ENCODE measurements at regions not wholly inside any gene's neighbourhood (a gene's known extent, or its start where the extent isn't known, plus 50 kb on each side); places are given as distances from the start of the nearest gene placed in this dataset.
"Not testable (repeated sequence)": the region's sequence is repeated elsewhere in the genome, so short reads cannot be mapped to it uniquely, and the experiment has no call there.

DNA sequence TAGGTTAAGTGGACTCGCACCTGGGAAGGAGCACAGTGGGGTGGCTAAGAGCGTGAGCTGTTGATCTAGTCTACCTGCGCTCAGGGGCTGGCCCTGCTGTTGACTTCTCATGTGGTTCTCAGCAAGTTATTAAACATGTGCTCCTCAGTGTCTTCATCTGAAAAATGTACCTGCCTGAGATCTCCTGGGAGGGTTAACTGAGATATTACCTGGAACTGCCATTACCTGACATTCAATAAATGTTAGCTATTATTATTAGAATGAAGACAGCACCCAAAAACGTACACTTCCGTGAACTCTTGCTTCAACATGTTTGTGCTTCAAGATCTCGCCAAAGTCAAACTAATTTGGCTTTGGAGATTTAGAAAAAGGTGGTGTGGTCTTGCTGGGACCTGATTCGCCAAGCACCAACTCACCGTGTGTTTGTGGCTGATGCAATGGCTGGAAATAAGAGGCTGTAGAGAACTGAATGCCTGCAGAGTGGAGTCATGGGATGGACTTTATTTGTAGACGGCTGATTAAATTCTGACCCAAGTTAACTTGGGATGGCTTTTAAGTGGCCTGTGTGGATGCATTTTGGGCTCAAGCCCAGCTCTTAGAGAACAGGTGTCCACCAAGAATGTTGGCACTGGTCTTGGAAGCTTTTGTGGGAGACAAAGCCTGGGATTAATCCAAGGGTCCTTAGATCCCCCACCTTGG, 692.9 kb downstream of the QKI start:
- DNase-seq (ENCODE audit: low spot score), result no peak

DNA sequence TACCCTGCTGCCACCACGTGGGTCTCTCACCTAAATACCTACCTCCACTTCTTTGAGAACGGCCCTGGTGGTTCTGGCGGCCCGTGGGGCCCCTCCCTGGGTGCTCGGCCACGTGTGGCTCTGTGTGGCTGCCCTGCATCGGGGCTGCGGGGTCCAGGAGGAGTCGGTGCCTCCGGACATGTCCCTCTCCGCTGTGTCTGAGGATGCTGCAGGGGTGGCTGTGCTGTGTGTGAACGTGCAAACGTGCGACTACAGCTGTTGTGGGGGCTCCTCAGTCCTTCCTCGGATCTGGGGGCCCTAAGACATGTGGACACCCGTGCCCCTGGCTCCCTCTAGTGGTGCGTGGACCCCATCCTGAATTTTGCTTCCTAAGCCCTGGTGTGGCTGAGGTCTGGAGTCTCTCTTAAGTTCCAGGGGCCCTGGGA, 691.8 kb downstream of the QKI start:
- DNase-seq (ENCODE audit: low spot score), result no peak

DNA sequence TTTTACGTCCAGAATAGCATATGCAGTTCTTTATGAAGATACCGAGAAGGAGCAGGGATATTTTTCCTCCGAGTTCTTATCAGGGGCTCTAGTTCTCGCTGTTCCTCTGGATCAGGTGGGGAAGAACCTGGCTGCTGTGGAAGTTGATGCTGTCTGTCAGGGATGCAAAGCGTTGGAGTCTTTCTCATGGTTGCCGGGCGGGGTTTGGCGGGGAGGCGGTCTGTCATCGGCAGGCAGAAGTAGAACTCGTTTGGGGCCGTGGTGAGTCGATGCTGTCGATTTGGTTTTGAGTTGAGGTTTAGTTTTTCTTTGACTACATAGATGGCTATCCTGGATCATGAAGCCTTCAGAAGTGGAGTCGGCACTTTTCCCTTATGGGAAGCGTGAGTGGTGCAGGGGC, 691.2 kb downstream of the QKI start:
- no peak for DNase-seq (ENCODE audit: low spot score)

DNA sequence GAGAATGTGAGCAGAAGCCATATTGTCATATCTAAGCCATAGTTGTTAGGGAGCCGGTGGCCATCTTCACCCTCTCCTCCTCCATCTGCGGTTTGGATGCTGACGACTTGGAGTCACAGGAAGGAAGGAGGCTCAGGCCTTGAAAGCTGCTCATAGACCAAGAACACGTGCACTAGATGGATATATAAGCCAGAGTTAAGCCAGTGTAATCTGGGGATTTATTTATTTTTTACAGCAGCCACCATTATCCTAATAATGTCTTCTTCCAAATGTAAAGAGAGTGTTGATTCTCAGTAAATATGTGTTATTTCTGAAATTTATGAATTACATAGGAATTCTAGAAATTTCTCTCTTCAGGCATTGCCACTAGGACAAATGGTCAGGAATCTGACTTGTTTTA, 689.9 kb downstream of the QKI start:
- DNase-seq (ENCODE audit: low spot score), result no peak

DNA sequence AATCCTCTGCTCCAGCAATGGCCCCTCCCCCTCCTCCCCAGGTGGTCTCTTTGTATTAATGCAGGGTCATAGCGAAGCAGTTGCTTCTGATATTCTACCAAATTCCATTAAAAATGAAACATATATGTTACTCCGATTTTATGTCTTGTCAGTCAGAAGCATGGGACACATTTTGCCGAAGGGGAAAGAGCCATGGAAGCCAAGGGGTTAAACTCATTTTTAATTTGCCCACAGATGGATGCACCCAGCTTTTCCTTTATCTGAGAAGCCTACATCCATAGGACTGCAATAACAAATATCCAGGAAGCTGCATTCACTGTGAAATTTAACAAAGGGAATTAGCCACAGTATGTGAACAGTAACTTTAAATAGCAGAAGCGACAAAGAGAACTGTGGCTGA, 688.2 kb downstream of the QKI start:
- no peak for DNase-seq (ENCODE audit: low spot score)

DNA sequence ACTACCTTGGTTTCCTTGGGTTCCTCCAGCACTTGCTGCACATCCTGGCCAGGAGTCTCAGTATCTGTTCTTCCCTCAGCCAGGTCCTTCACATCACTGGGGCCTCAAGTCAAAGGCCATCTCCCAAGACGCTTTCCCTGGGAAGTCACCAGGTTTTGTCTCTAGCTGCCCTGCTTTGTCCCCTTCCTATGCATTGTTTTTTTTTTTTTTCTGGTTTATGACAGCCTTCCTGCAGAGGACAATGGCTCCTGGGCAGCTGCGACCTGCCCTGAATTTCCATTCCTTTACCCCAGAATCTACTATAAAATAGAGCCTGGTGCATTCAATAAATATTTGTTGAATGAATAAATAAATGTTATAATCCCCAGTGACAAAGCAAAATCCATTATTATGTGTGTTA, 687.3 kb downstream of the QKI start:
- DNase-seq (ENCODE audit: low spot score), result no peak

DNA sequence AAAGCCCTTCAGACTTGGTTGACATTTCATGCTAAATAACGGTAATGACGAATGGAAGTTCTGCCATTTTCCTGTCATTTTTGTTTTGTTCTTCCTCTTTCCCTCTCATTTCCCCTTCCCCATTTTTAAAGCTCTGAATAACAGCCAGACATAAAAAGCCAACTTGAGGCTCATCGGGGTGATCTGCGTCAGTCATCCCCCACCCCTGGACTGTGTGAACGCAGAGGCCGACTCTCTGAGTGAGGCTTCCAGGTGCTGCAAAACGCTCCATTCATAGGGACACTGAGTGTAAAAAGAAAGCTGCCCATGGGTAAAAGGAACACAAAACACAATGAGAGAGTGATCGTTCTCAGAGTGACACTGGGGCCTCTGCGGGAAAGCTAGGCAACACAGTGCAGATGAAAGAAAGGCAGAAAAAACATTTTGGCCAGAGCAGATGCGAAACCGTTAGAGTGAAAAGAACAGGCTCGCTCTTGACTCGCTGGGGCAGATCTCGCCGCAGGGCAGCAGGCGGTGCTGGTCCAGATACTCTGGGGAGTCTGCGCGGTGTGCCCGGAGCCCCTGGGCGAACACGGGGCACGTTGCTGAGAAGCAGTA, 684.8 kb downstream of the QKI start:
- no peak for DNase-seq (ENCODE audit: low spot score)

DNA sequence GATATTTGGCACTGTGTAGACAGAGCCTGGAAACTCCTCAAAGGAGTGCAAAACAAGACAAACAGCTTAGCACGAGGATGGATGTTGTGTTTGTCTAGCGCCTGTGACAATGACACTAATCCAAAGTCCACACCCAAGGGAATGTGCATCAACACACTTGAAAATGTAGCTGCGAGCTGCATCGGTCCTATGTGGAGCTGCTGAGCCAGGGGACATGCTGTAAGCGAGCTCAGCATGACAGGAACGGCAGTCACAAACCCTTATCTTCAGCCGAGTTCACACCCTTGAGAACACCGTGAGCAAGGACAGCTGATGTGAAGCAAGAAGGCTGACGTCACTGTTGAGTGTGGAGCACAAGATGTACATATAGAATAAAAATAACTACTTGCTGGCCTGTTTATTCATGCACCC, 684.3 kb downstream of the QKI start:
- DNase-seq (ENCODE audit: low spot score), result no peak

DNA sequence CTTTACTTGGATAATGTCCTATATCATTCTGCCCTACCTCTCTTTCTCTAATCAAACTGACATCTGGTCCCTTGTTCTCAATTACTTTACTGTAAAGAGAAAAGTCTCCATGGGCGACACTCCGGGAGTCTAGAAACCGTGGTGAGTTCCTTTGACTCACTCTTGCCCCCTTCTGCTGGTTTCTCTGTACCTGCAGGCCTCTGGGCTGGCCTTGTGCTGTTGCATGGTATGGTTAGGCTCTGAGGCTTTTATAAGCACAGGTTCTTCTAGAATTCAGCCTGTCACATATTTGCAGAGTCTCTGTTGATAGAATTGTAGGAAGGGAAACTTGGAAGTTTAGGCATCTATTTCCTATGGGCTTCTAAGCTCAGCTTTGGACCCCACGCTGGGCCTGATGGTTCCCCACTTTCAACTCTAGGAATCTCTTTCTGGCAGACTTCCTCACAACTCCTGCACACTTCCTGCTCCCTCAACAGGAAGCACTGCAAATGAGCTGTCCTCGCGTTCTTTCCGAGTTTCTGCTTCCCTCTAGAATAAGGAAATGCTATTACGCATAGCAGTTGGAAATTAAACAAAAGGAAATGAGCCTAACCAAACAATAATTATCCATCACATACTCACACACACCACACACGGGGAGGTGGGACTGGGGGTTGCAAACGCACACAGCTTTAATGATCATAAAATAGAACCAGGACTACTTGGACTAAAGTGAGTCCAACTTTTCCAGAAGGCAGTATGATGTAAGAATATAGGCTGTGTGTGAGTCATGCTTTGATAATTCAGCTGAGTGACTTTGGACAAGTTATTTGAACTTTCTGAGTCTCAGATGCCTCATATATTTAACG, 683.3 kb downstream of the QKI start:
- DNase-seq (ENCODE audit: low spot score), result no peak

DNA sequence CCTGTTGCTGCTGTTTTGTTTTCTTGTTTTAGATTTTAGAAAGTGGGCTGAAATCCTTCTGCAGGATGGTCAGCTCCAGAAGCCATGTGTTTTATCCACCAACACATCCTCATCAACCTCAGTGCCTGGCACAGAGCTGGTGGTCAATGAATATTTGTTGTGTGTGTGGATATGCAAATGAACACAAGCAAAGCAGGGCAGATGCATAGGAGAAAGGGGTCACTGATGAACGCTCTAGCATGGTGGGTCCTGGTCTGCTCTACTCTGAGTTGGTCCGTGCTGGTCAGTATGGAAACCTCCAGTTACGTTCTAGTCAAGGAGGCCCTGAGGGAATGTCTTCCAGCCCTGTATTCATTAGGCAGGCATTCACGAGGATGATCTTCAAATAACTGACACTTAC, 682.5 kb downstream of the QKI start:
- no peak for DNase-seq (ENCODE audit: low spot score)

DNA sequence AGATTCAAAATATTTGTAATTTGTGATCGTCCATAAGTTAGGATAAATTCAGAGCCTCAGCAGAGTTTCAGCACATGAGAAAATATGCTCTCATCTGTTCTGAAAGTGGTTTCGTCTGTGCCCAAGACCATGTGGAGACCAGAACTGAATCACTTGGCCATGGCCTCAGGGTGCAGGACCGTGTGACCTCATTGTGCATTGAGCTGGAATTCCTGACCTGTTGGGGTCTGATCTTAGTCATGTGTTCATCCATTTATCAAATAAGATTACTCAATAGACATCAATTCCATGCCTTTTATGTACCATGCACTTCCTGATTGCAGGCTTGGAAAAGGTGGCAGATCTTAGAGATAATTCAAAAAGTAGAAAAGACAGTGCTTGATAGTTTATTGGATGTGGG, 680.5 kb downstream of the QKI start:
- DNase-seq (ENCODE audit: low spot score), result no peak

DNA sequence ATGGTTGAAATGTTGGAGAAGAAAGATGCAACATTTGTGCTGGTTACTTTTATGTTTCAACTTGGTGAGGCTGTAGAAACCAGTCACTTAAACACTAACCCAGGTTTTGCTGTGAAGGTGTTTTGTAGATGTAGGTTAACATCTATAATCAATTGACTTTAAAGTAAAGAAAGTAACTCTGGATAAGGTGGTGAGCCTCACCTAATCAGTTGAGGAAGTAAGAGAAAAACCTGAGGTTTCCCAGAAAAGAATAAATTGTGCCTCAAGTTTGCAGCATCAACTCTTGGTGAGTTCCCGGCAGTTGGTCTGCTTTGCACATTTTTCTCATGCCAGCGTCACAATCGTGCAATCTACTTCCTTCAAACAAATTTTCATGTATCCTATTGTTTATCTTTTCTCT, 673.4 kb downstream of the QKI start:
- DNase-seq (ENCODE audit: low spot score), result no peak

DNA sequence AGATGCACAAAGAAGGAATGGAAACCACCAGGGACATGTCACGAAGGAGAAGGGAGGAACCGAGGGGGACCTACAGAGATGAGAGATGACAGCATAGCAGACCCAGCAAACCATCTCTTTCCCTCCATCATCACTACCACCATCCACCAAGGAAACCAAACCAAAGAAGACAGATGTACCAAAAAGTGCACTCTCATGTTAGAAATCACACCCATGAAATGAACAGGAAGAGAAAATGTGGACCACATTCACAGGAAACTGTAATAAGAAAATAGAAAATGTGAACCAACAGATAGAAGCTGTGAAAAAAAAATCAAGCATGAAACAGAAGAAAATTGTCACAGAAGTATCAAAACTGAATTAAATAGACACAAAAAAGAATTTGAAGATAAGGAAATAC, 672.7 kb downstream of the QKI start:
- DNase-seq (ENCODE audit: low spot score), result no peak

DNA sequence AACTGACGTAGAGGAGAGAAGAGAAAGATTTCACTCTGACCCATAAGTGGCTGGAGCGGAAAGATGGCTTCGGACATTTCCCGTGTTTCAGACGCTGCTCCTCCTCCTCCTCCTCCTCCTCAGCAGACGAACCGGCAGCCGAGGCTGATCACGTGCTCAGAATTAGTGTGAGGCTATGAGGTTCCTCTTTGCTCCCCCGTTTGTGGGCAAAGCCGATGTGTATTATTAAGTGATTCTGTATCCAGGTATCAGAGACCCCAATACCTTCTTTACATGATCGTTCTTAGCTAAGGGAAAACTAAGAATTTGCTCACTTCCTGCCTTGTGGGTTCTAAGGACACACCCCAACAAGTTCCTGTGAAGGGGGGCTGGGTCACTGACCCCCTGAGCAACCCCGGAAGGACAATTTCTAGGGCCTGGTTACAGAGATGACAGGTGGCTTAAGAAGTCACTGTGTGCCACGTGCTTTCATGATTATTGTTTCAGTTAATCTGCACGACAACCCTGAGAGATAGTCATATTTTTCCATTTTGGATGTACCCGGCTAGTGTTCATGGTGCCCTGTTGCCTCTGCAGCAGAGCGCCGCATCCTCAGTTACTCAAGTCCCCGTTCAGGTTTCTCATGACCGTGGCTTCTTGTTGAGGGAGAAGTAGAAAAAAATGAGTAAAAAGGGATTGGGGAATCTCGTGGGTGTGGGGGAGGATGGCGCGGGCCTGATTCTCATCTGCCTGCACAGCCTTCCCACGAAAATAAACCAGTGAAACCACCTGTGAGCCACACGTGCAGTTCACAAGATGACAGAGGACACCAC, 671.8 kb downstream of the QKI start:
- no peak for DNase-seq (ENCODE audit: low spot score)

DNA sequence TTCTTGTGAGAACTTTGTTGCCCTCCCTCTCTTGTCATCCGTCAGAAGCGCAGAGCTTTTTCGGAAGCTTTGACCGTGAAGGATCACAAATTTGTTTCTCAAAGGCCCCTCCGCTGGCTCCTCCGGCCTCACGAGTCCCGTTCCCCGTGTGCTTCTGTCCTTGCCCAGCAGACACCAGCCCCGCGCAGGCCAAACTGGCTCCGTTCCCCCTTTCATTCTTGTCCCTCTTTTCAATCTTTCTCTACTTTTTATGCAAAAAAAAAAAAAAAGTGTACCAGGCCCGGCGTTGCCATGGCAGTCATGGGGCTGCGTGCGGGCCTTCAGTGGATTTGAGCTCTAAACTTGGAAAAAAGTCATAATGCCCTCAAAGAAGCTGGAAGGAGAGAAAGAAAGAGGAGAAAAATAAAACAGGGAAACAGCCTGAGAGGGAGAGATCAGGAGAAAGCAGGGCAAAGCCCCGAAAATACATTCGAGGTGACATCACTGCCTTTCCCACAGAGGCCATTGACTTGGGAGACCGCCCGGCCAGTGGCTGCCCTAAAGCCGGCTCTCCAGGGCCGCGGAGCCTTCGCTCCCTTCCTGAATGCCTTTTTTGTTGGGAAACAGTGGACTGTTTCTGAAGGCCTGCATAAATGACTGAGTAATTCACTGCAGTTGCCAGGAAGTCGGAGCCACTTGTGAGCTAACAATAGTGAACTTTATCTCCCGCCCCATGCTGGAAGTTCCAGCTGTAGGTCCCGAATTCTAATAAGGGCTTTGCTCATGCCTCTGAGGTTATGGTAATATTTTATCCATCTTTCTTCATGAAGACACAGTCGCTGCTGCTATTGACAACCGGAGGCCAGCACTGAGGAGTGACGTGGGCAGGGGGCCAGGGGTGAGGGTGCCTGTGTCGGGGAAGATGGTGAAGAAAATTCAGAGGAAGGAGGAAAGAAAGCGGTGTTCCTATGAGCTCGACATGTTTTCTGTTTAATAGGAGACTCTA, 670.9 kb downstream of the QKI start:
- no peak for DNase-seq (ENCODE audit: low spot score)

DNA sequence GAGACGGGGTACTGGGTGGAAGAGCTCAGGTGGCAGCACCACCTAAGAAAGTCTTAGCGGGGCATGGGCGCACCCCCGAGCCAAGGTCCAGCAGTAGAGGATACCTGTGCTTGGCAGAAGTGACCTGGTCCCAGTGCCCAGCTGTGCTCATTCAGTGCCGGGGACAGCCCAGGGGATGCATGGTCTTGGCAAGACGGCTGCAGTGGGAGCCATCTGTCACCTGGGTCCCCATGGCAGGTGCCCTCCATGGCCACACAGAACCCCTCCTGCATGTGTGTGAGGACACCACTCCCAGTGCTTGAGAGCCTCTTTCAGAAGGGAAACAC, 664.7 kb downstream of the QKI start:
- DNase-seq (ENCODE audit: low spot score), result no peak

DNA sequence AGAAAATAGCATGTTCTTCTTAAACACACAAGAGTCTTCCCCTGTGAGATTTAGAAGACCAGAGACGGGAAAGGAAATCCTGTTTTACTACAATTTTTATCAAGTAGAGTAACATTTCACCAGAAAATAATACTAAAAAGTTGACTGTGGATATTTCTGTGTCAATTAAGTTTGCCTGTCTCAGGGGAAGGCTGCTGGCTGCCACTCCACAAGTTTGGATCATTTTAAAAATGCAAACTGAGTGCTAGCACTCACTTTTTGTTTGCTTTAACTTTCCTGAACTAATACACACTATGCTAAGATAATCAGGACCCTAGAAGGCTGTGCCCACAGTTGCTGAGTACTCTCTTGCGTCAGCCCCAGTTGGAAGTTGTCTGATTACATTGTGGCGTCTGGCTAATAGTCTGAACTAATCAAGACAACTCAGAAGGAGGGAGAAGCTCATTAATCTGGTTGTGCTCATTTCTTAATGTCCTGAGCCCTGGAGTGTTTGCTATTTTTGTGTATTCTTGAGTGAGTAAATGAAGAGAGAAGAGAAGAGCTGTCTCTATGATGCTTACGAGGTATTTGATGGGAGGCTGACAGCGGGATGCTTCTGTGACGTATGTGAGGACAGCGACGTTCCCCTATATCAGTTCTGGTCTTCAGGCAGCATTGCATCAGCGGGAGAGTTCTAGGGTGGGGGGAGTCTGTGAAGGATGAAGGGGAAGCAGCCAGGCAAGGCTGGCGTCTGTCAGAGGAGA, 664.2 kb downstream of the QKI start:
- DNase-seq (ENCODE audit: low spot score), result no peak

DNA sequence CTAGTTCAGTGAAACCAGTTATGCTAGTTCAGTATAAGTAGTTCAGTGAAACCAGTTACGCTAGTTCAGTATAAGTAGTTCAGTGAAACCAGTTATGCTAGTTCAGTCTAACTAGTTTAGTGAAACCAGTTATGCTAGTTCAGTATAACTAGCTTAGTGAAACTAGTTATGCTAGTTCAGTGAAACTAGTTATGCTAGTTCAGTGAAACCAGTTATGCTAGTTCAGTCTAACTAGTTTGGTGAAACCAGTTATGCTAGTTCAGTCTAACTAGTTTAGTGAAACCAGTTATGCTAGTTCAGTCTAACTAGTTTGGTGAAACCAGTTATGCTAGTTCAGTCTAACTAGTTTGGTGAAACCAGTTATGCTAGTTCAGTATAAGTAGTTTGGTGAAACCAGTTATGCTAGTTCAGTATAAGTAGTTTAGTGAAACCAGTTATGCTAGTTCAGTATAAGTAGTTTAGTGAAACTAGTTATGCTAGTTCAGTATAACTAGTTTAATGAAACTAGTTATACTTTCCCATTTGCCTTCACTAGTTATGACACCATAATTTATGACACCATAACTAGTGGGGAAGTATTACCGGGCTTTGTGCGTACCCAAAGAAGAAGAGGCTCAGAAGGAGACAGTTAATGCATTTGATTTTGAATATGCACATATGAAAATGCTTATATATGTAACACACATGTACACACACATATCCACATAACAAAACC, 662.5 kb downstream of the QKI start:
- DNase-seq (ENCODE audit: low spot score), result not testable (repeated sequence)

DNA sequence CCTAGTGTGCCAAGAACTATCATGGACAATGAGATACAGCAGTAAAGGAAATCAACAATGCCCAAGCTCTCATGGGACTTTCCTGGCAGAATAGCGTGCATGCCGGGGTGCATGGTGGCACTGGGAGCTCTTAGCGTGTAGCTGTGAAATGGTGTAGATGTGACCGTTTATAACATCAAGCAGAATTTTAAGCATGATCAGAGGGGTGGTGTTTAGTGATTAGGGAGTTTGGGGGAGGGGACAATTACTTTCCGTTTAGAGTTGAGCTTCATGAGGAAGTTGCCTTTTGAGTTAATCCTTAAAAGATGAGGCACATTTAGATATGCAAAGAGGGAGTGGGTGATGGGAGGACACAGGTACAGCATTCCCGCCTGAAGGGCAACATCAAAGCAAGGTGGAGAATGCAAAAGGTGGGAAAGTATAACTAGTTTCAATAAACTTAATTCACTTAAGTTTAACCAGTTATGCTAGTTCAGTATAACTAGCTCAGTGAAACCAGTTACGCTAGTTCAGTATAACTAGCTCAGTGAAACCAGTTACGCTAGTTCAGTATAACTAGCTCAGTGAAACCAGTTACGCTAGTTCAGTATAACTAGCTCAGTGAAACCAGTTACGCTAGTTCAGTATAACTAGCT, 661.6 kb downstream of the QKI start:
- no peak for DNase-seq (ENCODE audit: low spot score)
